K562 (cell line): ENCODE measurements at regions not wholly inside any gene's neighbourhood (a gene's known extent, or its start where the extent isn't known, plus 50 kb on each side); places are given as distances from the start of the nearest gene placed in this dataset.

Source experiments
- ATAC-seq: fragments of 200-7000 bp; cut with Tn5 transposase; 3 replicates; pipeline ENCODE4 v1.9.1; 2020; ENCODE audit warnings: moderate library complexity
- BruUV-seq: library from RNA; stranded (reverse); fragments of 400-500 nt; replicated peaks from 2 replicates; lab custom pipeline; 2021; lab: Mats Ljungman, UMichigan
- CTCF ChIA-PET: fragments of 300-600 bp; formaldehyde crosslinking; extraction: SDS; loops from one replicate; lab custom pipeline; 2021; ENCODE audit warnings: low intra/inter-chr PET ratio; lab: Yijun Ruan, JAX
- POLR2A ChIA-PET: fragments of 300-600, 350-650 bp; sonication (Branson Sonifier 250); formaldehyde crosslinking; extraction: SDS; loops from one replicate; lab custom pipeline; 2021; ENCODE audit warnings: antibody characterized with exemption, inconsistent platforms; lab: Yijun Ruan, JAX
- DNase-seq, 4 experiments: peaks; one replicate each; pipeline versions ENCODE4 v3.0.0 to v3.0.0-alpha.2; 2011 to 2018; ENCODE audit warnings: low spot score in 3 of 4, mixed read lengths in 3 of 4; ENCODE audit errors: extremely low read depth in 1 of 4
- FAIRE-seq: peaks from 2 replicates; lab custom pipeline; 2011; peaks lifted over from hg19 to GRCh38; lab: Jason Lieb, UNC
- H2AFZ ChIP-seq: 2 replicates; pipeline ENCODE4 v1.6.0; 2011; ENCODE audit warnings: low read depth, low read length, control low read depth, inconsistent platforms
- H3K27ac ChIP-seq: fragments of 200-600 bp; 3 replicates; pipeline ENCODE4 v1.8.0; 2011; ENCODE audit warnings: low read depth, mild to moderate bottlenecking, control low read depth, inconsistent platforms, low read length, moderate library complexity, mixed read lengths; ENCODE audit errors: extremely low read depth
- H3K27me3 ChIP-seq, 2 experiments: fragments of 300-600 bp in 1 of 2; 2 replicates in 1 of 2; 3 replicates in 1 of 2; pipeline versions ENCODE4 v1.6.0 to v1.8.0; 2011; ENCODE audit warnings: inconsistent platforms in 2 of 2, low read length in 2 of 2, mild to moderate bottlenecking in 1 of 2, mixed read lengths in 1 of 2, moderate library complexity in 1 of 2; ENCODE audit not compliant: control insufficient read depth in 2 of 2, insufficient read depth in 2 of 2
- H3K36me3 ChIP-seq: fragments of 300-600 bp; 3 replicates; pipeline ENCODE4 v1.8.0; 2011; ENCODE audit warnings: mild to moderate bottlenecking, low read length, inconsistent platforms; ENCODE audit not compliant: control insufficient read depth, insufficient read depth
- H3K4me1 ChIP-seq, 2 experiments: fragments of 200-600 bp in 1 of 2; replicated peaks in 1 of 2; 2 replicates in 1 of 2; 3 replicates in 1 of 2; pipeline versions ENCODE4 v1.5.1 to v1.8.0; 2011; ENCODE audit warnings: inconsistent platforms in 2 of 2, low read length in 2 of 2, mild to moderate bottlenecking in 1 of 2, mixed read lengths in 1 of 2, moderate library complexity in 1 of 2; ENCODE audit not compliant: control insufficient read depth in 2 of 2, insufficient read depth in 2 of 2
- H3K4me2 ChIP-seq: 2 replicates; pipeline ENCODE4 v1.6.1; 2011; ENCODE audit warnings: low read length, control low read depth, inconsistent platforms, mixed read lengths; ENCODE audit not compliant: insufficient read depth
- H3K4me3 ChIP-seq: fragments of 200-600 bp; sonication (generic), shearing (Covaris generic); 2 replicates; pipeline ENCODE4 v1.5.1; 2016; ENCODE audit warnings: control low read depth, inconsistent platforms
- H3K79me2 ChIP-seq: fragments of 200-600 bp; 3 replicates; pipeline ENCODE4 v1.8.0; 2011; ENCODE audit warnings: low read length, inconsistent platforms; ENCODE audit not compliant: control insufficient read depth, insufficient read depth
- H3K9ac ChIP-seq, 2 experiments: 2 replicates each; pipeline versions ENCODE4 v1.6.0 to v1.6.1; 2011; ENCODE audit warnings: low read depth in 2 of 2, low read length in 2 of 2, control low read depth in 1 of 2, inconsistent platforms in 1 of 2, mild to moderate bottlenecking in 1 of 2, mixed read lengths in 1 of 2; ENCODE audit not compliant: insufficient read depth in 1 of 2
- H3K9me1 ChIP-seq: one replicate; pipeline ENCODE4 v1.6.0; 2011; ENCODE audit warnings: inconsistent platforms, mild to moderate bottlenecking, low read length, moderate library complexity; ENCODE audit not compliant: control insufficient read depth, insufficient read depth
- H3K9me3 ChIP-seq: replicated peaks from 2 replicates; pipeline ENCODE4 v1.5.1; 2011; ENCODE audit warnings: low read depth, low read length, inconsistent platforms; ENCODE audit not compliant: control insufficient read depth, insufficient read depth
- H4K20me1 ChIP-seq: replicated peaks from 2 replicates; pipeline ENCODE4 v1.6.1; 2011; ENCODE audit warnings: low read length, inconsistent platforms, mixed read lengths; ENCODE audit not compliant: control insufficient read depth, insufficient read depth
- E2F8 ChIP-seq: fragments of 450-650 bp; IDR thresholded peaks from 2 replicates; pipeline ENCODE4 v1.7.1; 2018; ENCODE audit warnings: mild to moderate bottlenecking, low read depth; ENCODE audit not compliant: partially characterized antibody
- ELK3 ChIP-seq: fragments of 450-650 bp; formaldehyde crosslinking; IDR thresholded peaks from 2 replicates; pipeline ENCODE4 v1.4.0; 2020; ENCODE audit warnings: mild to moderate bottlenecking
- GTF2F1 ChIP-seq: IDR thresholded peaks from 2 replicates; pipeline ENCODE4 v1.6.1; 2011; ENCODE audit warnings: low read depth, low read length, improper control_type of control experiment
- KLF1 ChIP-seq: fragments of 450-650 bp; IDR thresholded peaks from 2 replicates; pipeline ENCODE4 v1.6.1; 2016; ENCODE audit warnings: missing genetic modification characterization, missing compliant biosample characterization
- MAFK ChIP-seq: IDR thresholded peaks from 2 replicates; pipeline ENCODE4 v1.6.1; 2011; ENCODE audit warnings: low read length, improper control_type of control experiment
- MYC ChIP-seq, 2 experiments: fragments of 250-450 bp in 1 of 2; sonication (Bioruptor Pico) in 1 of 2; IDR thresholded peaks; 2 replicates each; pipeline versions ENCODE4 v1.5.1 to v1.6.1; 2012 to 2021; ENCODE audit warnings: low read depth in 2 of 2, borderline replicate concordance in 1 of 2, improper control_type of control experiment in 1 of 2, low read length in 1 of 2, mild to moderate bottlenecking in 1 of 2, moderate library complexity in 1 of 2
- NR2F6 ChIP-seq: fragments of 450-650 bp; formaldehyde crosslinking; IDR thresholded peaks from 2 replicates; pipeline ENCODE4 v1.4.0; 2020; ENCODE audit warnings: mild to moderate bottlenecking
- TEAD2 ChIP-seq: fragments of 450-650 bp; IDR thresholded peaks from 2 replicates; pipeline ENCODE4 v1.6.1; 2016; ENCODE audit warnings: missing genetic modification characterization, control low read depth, missing compliant biosample characterization
- ZSCAN29 ChIP-seq: fragments of 450-650 bp; IDR thresholded peaks from 2 replicates; pipeline ENCODE4 v1.6.1; 2017
- WGBS: fragments of 100-300 bp; shearing (Covaris generic); methylation state at CpG from one replicate; pipeline ENCODE4 v1.1.6; 2016; ENCODE audit warnings: low coverage, mixed read lengths; ENCODE audit not compliant: insufficient coverage; ENCODE audit errors: missing lambda C conversion rate; 5-methylcytosine and 5-hydroxymethylcytosine counted together
- in situ Hi-C: fragments of 300-500 bp; cut with MboI; formaldehyde crosslinking; loops from 4 replicates; pipeline ENCODE4 v1.15.0; 2018; ENCODE audit warnings: inconsistent platforms, mixed read lengths
- intact Hi-C: fragments of 100-400 bp; cut with micrococcal nuclease; formaldehyde crosslinking; loops from 2 replicates; pipeline ENCODE4 v1.14.2; 2022
- TF ChIP-seq, protein P1 (sequence below): fragments of 200-800 bp; sonication (Bioruptor generic); IDR thresholded peaks from 2 replicates; pipeline ENCODE4 v1.6.1; 2016; ENCODE audit warnings: missing genetic modification characterization, missing compliant biosample characterization
- TF ChIP-seq, protein P2 (sequence below): sonication (generic); formaldehyde crosslinking; IDR thresholded peaks from 2 replicates; pipeline ENCODE4 v1.5.0; 2020; ENCODE audit warnings: missing genetic modification reagents

DNA sequence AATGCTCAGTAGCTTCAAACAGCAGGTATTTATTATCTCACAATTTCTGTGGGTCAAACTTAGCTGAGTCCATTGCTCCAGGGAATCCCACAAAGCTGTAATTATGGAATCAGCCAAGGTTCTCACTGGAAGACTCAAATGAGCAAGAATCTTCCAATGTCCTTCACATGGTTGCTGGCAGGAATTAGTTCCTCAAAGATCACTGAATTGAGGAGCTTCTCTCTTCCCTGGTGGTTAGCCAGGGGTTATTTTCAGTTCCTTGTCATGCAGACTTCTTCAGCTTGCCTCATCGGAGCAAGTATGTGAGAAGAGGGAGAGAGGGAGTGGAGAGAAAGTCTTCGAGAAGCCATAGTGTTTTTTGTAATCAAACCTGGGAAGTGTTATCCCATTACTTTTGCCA, 2331.9 kb downstream of the MAT2B start (continued):
- no peak for TF ChIP-seq MAFK
- no peak for TF ChIP-seq GTF2F1
- no peak for TF ChIP-seq E2F8

DNA sequence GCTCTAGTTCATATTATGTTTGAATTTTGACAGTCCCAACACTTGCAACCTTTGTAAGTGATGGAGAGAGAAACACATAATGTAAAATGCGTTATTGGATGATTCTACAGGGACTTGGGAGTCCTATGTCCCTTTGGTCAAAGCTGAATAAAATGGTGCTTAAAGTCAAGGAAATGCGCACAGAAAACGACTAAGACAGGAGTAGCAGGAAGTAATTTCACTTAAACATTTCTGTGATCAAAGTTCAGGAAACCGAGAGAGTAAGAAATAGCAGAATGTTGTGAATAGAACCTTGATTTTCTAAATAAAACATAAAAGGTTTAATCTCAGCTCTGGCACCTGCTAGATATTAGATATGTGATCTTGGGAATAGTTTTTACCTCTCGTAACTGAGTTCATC, 2339.2 kb downstream of the MAT2B start:
- no peak overlapping the region for H3K4me3 ChIP-seq
- no peaks in the 10 kb centered on the region for H3K79me2 ChIP-seq
- ATAC-seq (no peak), FAIRE-seq (no peak), DNase-seq (no peak)
- POLR2A ChIA-PET = no interaction called here
- CTCF ChIA-PET = no interaction called here
- H3K36me3 ChIP-seq = no peaks in the 10 kb centered on the region
- no peaks in the 10 kb centered on the region for H3K27me3 ChIP-seq
- H4K20me1 ChIP-seq = no peaks in the 10 kb centered on the region
- WGBS = 3% methylated on average over 5 of the region's 5 CpGs
- BruUV-seq = no TSS peak
- no peak overlapping the region for H3K9ac ChIP-seq
- no peaks in the 10 kb centered on the region for H3K9me1 ChIP-seq
- 0 out of 2 replicates have a peak, but pooled peaks cover 3% of the 10 kb centered on the region for H3K9me3 ChIP-seq
- in situ Hi-C loops (no loop called here), intact Hi-C loops (no loop called here)
- H3K27ac ChIP-seq = no peak overlapping the region
- H3K4me1 ChIP-seq = no peaks in the 10 kb centered on the region
- no peak overlapping the region for H3K4me2 ChIP-seq
- no peak overlapping the region for H2AFZ ChIP-seq
- no peak for TF ChIP-seq ELK3 (CRISPR knock-in tag)
- no peak for TF ChIP-seq KLF1 (tag)
- no peak for TF ChIP-seq TEAD2 (tag)
- TF ChIP-seq, protein P1, sequence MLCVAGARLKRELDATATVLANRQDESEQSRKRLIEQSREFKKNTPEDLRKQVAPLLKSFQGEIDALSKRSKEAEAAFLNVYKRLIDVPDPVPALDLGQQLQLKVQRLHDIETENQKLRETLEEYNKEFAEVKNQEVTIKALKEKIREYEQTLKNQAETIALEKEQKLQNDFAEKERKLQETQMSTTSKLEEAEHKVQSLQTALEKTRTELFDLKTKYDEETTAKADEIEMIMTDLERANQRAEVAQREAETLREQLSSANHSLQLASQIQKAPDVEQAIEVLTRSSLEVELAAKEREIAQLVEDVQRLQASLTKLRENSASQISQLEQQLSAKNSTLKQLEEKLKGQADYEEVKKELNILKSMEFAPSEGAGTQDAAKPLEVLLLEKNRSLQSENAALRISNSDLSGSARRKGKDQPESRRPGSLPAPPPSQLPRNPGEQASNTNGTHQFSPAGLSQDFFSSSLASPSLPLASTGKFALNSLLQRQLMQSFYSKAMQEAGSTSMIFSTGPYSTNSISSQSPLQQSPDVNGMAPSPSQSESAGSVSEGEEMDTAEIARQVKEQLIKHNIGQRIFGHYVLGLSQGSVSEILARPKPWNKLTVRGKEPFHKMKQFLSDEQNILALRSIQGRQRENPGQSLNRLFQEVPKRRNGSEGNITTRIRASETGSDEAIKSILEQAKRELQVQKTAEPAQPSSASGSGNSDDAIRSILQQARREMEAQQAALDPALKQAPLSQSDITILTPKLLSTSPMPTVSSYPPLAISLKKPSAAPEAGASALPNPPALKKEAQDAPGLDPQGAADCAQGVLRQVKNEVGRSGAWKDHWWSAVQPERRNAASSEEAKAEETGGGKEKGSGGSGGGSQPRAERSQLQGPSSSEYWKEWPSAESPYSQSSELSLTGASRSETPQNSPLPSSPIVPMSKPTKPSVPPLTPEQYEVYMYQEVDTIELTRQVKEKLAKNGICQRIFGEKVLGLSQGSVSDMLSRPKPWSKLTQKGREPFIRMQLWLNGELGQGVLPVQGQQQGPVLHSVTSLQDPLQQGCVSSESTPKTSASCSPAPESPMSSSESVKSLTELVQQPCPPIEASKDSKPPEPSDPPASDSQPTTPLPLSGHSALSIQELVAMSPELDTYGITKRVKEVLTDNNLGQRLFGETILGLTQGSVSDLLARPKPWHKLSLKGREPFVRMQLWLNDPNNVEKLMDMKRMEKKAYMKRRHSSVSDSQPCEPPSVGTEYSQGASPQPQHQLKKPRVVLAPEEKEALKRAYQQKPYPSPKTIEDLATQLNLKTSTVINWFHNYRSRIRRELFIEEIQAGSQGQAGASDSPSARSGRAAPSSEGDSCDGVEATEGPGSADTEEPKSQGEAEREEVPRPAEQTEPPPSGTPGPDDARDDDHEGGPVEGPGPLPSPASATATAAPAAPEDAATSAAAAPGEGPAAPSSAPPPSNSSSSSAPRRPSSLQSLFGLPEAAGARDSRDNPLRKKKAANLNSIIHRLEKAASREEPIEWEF (CRISPR knock-in tag) = no peak
- TF ChIP-seq, protein P2, sequence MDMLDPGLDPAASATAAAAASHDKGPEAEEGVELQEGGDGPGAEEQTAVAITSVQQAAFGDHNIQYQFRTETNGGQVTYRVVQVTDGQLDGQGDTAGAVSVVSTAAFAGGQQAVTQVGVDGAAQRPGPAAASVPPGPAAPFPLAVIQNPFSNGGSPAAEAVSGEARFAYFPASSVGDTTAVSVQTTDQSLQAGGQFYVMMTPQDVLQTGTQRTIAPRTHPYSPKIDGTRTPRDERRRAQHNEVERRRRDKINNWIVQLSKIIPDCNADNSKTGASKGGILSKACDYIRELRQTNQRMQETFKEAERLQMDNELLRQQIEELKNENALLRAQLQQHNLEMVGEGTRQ (CRISPR knock-in tag) = no peak
- no peak for TF ChIP-seq ZSCAN29
- no peak for TF ChIP-seq NR2F6 (CRISPR knock-in tag)
- TF ChIP-seq MYC (IDR thresholded peaks at IDR 0.05; ENCODE audit: low read depth, low read length) = no peak
- no peak for TF ChIP-seq MYC (CRISPR knock-in tag; IDR thresholded peaks at IDR 0.05; ENCODE audit: borderline replicate concordance, low read depth)
